ENCODE measurements at regions not wholly inside any gene's neighbourhood (a gene's known extent, or its start where the extent isn't known, plus 50 kb on each side); places are given as distances from the start of the nearest gene placed in this dataset.

DNA sequence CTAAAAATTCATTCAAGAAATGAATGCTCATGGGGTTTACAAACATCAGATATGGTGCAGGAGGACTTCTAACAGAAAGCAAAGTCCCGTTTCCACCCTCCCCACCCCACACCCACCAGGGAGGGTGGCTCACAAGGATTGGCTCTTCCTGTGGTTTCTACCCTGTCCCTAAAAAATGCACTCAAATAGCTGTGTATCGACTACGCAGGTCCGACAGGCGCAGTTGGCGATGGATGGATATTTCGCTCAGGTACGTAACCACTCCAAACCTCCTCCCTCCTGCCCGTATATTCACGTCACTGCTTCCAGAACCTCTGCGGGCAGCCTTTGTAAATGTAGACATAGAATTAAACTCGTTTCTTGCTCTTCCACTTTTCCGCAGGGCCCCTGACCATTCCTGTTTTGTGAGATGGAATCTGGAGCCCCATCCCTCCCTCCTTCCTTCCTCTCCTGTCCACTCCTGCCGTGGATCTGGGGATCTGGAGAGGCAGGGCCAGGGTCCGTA is 264.3 kb downstream of the BMP7 start:
- TF ChIP-seq, protein P1, sequence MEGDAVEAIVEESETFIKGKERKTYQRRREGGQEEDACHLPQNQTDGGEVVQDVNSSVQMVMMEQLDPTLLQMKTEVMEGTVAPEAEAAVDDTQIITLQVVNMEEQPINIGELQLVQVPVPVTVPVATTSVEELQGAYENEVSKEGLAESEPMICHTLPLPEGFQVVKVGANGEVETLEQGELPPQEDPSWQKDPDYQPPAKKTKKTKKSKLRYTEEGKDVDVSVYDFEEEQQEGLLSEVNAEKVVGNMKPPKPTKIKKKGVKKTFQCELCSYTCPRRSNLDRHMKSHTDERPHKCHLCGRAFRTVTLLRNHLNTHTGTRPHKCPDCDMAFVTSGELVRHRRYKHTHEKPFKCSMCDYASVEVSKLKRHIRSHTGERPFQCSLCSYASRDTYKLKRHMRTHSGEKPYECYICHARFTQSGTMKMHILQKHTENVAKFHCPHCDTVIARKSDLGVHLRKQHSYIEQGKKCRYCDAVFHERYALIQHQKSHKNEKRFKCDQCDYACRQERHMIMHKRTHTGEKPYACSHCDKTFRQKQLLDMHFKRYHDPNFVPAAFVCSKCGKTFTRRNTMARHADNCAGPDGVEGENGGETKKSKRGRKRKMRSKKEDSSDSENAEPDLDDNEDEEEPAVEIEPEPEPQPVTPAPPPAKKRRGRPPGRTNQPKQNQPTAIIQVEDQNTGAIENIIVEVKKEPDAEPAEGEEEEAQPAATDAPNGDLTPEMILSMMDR (IDR thresholded peaks at IDR 0.05) = no peak
- TF ChIP-seq POLR2A (IDR thresholded peaks at IDR 0.05) = no peak

All from right lobe of liver (tissue), 4 donors.